Stomach smooth muscle (tissue), 2 donors: ENCODE measurements at regions not wholly inside any gene's neighbourhood (a gene's known extent, or its start where the extent isn't known, plus 50 kb on each side); places are given as distances from the start of the nearest gene placed in this dataset.
"Not testable (repeated sequence)": the region's sequence is repeated elsewhere in the genome, so short reads cannot be mapped to it uniquely, and the experiment has no call there.

Experiments used
- H3K27ac ChIP-seq: one replicate; pipeline ENCODE4 v1.7.0; 2013; ENCODE audit warnings: mild to moderate bottlenecking, low read length, inconsistent platforms
- H3K27me3 ChIP-seq, 2 donors: one replicate each; pipeline ENCODE4 v1.7.0; 2013; ENCODE audit warnings: low read length in 2 of 2; ENCODE audit not compliant: insufficient read depth in 2 of 2, control insufficient read depth in 1 of 2
- H3K36me3 ChIP-seq, 2 donors: one replicate each; pipeline ENCODE4 v1.7.0; 2013; ENCODE audit warnings: low read length in 2 of 2; ENCODE audit not compliant: control insufficient read depth in 2 of 2, insufficient read depth in 2 of 2
- H3K4me1 ChIP-seq: one replicate; pipeline ENCODE4 v1.7.0; 2013; ENCODE audit warnings: low read length; ENCODE audit not compliant: control insufficient read depth, insufficient read depth
- H3K4me3 ChIP-seq, 2 donors: one replicate each; pipeline ENCODE4 v1.7.0; 2013; ENCODE audit warnings: low read length in 2 of 2
- H3K9ac ChIP-seq, 2 donors: one replicate each; pipeline ENCODE4 v1.7.0; 2013; ENCODE audit warnings: low read length in 2 of 2, mild to moderate bottlenecking in 1 of 2
- H3K9me3 ChIP-seq, 2 donors: one replicate each; pipeline ENCODE4 v1.7.0; 2013; ENCODE audit warnings: low read length in 2 of 2; ENCODE audit not compliant: control insufficient read depth in 2 of 2
- donor health status: healthy.
- donor health status: Pancreatic carcinoma.

DNA sequence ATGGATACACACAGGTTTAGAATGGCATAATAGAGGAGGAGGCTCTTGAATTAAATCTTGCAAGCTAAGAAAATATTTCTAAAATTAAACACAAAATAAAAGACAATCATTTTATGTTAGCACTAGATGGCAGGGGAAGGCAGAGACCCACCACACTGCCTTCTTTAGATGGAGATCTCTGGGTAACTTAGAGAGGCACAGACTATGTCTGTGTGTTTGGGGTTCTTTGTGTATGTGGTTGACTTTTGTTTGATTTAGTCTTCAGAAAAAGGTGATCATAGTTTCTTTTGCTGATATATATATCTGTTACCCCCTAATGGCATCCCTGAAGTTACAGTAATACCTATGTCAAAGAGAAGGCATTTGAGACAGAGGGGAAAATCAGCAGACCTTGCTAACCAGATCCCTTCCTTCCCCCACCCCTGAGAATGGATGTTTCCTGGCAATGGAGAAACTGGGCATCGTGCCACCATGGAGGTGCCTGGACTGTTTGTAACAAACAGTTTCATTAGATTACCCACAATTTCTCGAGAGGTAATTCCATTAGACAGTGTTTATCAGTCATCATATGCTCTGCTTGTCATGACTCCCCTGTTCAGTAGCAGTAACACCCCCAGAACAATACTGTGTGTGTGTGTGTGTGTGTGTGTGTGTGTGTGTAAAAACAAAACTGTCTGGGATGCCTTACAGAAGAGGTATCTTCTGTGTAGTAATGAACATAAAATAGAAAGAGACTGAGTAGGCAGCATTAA, 228.3 kb upstream of the DEPDC1 start:
- H3K9me3 ChIP-seq = no peaks in the 10 kb centered on the region
- H3K9ac ChIP-seq = no peak overlapping the region
- no peaks in the 10 kb centered on the region for H3K36me3 ChIP-seq
- no peak overlapping the region for H3K27ac ChIP-seq
- H3K4me1 ChIP-seq = no peaks in the 10 kb centered on the region
- peak overlapping the region; percentile 7 to 16 for H3K4me3 ChIP-seq
- H3K27me3 ChIP-seq = no peaks in the 10 kb centered on the region

DNA sequence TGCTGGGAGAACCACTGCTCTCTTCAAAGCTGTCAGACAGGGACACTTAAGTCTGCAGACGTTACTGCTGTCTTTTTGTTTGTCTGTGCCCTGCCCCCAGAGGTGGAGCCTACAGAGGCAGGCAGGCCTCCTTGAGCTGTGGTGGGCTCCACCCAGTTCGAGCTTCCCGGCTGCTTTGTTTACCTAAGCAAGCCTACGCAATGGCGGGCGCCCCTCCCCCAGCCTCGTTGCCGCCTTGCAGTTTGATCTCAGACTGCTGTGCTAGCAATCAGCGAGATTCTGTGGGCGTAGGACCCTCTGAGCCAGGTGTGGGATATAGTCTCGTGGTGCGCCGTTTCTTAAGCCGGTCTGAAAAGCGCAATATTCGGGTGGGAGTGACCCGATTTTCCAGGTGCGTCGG, 242.6 kb upstream of the DEPDC1 start:
- H3K9ac ChIP-seq, H3K9me3 ChIP-seq, H3K4me1 ChIP-seq, H3K4me3 ChIP-seq, H3K36me3 ChIP-seq, H3K27ac ChIP-seq, H3K27me3 ChIP-seq: not testable (repeated sequence)

DNA sequence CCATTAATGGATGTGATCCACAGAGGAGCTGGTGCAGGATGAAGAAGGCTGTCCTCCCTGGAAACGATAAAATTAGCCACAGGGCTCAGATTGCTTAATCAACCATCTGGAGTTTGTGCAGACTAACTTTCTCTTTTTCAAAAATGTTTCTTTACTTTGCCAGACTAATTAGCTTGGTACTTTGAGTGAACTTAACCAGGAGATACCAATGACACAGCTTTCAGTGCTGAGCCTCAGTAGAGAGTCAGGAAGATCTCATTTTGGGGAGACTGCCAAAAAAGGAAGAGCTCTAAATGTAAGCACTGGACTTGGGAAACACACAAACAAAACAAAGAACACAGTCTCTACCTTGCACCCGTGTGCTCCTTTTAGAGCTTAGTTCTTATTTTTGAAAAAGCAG, 248.1 kb upstream of the DEPDC1 start:
- H3K4me1 ChIP-seq = peaks cover 12% of the 10 kb centered on the region
- no peak overlapping the region for H3K4me3 ChIP-seq
- H3K27me3 ChIP-seq = no peaks in the 10 kb centered on the region
- peak overlapping the region; percentile 41 for H3K27ac ChIP-seq
- no peak overlapping the region for H3K9ac ChIP-seq
- H3K36me3 ChIP-seq = no peaks in the 10 kb centered on the region
- H3K9me3 ChIP-seq = no peaks in the 10 kb centered on the region

DNA sequence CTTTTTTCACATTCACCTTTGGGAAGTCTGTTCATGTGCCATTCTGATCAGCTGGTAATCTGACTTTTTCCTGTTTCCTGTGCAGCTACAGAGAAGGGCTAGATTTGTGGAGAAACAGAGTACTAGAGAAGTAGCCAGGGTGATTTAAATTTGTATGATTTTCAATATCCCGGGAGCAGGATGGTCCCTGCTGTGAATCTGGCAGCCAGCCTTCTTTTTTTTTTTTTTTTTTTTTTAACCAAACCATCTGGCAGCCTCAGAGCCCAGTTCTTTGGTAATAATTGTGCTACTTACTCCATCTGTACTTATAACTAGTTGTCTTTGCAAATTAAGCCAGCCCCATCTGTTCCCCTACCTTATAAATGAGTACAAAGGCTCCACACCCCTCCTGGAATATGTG, 248.6 kb upstream of the DEPDC1 start:
- H3K27me3 ChIP-seq = no peaks in the 10 kb centered on the region
- no peak overlapping the region for H3K4me3 ChIP-seq
- H3K36me3 ChIP-seq = no peaks in the 10 kb centered on the region
- H3K9me3 ChIP-seq = no peaks in the 10 kb centered on the region
- no peak overlapping the region for H3K9ac ChIP-seq
- peaks cover 12% of the 10 kb centered on the region for H3K4me1 ChIP-seq
- peak overlapping the region; percentile 41 for H3K27ac ChIP-seq

DNA sequence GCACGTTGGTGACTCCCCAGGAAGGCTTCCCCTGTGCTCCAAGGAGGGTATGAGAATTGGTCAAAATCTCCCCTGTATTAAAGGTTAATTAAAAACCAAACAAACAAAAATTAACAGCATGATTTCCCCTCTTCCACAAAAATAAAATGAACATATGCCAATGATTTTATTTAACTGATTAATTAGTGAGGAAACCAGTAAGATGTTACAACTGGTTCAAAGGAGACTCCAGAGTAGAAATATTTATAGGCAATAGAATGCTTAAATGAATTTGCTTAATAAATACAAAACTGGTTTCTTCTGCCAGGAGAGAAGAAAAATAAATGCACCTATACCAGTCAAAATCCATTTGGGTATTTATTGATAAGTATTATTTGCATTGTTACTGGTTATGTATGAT, 249.5 kb upstream of the DEPDC1 start:
- no peak overlapping the region for H3K4me3 ChIP-seq
- H3K27me3 ChIP-seq = no peaks in the 10 kb centered on the region
- H3K27ac ChIP-seq = no peak overlapping the region
- H3K9ac ChIP-seq = no peak overlapping the region
- H3K4me1 ChIP-seq = peaks cover 12% of the 10 kb centered on the region
- H3K36me3 ChIP-seq = no peaks in the 10 kb centered on the region
- H3K9me3 ChIP-seq = no peaks in the 10 kb centered on the region

DNA sequence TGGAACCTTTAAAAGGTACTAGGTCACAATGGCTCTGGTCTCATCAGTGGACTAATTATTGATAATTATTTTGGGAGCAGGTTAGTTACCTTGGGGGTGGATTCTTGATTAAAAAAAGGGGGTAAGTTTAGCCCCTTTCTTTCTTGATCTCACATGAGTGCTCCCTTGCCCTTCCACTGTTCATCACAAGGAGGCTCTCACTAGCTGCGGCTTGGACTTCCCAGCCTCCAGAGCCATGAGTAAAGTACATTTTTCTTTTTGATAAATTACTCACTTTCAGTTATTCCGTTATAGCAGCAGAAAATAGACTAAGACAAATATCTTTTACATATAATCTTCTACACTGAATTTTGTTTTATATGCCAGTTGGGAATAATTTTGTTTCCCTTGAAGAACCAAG, 254.8 kb upstream of the DEPDC1 start:
- no peaks in the 10 kb centered on the region for H3K9me3 ChIP-seq
- no peak overlapping the region for H3K9ac ChIP-seq

DNA sequence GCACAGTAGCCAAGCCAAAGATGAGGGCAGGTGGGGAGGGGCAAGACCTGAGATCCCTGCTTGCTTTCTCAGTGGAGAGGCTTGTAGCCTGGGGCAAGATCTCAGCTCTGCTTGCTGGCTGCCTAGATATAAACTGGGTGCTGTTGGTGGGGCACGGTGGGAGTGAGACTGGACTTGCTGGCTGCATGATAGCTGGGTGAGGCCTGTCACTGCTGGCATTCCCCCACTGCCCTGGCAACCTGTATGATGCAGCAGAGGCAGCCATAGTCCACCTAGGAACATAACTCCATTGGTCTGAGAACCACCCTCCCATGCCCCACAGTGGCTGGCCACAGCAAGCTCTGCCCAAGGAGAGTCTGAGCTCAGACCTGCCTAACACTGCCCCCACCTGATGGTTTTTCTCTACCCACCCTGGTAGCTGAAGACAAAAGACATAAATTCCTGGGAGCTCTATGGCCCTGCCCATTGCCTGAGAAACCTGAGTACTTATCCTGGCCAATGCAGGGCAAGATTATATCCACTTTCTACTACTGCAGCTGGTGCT, 261.9 kb upstream of the DEPDC1 start:
- H3K27ac ChIP-seq = no peak overlapping the region
- no peak overlapping the region for H3K4me3 ChIP-seq
- H3K9ac ChIP-seq = no peak overlapping the region
- peaks cover 0 to 4% of the 10 kb centered on the region in 2 donors for H3K9me3 ChIP-seq
- H3K4me1 ChIP-seq = no peaks in the 10 kb centered on the region
- H3K36me3 ChIP-seq = no peaks in the 10 kb centered on the region
- H3K27me3 ChIP-seq = no peaks in the 10 kb centered on the region

More for the DNA sequence above, 254.8 kb upstream of the DEPDC1 start:
- no peaks in the 10 kb centered on the region for H3K4me1 ChIP-seq
- H3K36me3 ChIP-seq = no peaks in the 10 kb centered on the region
- H3K27me3 ChIP-seq = no peaks in the 10 kb centered on the region
- no peak overlapping the region for H3K4me3 ChIP-seq
- no peak overlapping the region for H3K27ac ChIP-seq

DNA sequence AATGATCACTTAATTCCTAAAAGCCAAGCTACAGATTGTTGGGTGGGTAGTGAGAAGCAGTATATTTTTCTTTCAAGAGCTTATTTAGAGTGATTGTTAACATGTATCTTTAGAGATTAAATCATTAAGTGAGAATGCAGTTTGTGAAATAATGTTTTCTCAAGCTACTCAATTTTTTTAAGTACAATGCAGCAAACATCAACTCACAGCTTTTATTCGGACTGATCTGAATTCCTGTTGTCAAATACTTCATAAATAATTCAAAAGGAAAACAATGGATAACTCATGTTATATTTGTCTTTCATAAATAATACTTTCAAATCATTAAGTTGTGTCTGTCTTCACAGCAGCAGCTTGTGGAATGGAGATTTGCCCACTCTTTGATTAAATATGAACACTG, 271.1 kb upstream of the DEPDC1 start:
- no peak overlapping the region for H3K9ac ChIP-seq
- peaks cover 3 to 5% of the 10 kb centered on the region in 2 donors for H3K9me3 ChIP-seq
- H3K27me3 ChIP-seq = no peaks in the 10 kb centered on the region
- H3K36me3 ChIP-seq = no peaks in the 10 kb centered on the region
- no peaks in the 10 kb centered on the region for H3K4me1 ChIP-seq
- H3K4me3 ChIP-seq = no peak overlapping the region
- no peak overlapping the region for H3K27ac ChIP-seq

DNA sequence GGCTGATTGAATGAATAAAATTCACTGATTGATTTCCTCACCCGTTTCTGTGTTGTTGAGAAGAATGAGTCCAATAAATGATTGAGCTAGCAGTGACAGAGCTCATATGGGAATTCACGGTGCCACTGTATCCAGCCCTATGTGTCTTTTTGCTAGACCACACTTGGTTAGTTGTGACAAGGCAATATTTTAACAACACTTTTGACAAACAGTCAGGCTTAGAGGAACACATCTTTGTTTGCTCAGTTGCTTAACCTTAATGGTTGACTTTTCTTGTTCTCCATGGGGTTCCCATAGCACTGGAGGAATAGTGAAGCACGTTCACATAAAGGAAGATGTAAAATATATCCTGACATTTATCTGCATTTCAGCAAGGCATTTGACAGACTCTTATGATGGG, 273.9 kb upstream of the DEPDC1 start:
- H3K4me3 ChIP-seq = no peak overlapping the region
- no peaks in the 10 kb centered on the region for H3K4me1 ChIP-seq
- H3K9me3 ChIP-seq = peaks cover under 1 to 5% of the 10 kb centered on the region in 2 donors
- H3K9ac ChIP-seq = no peak overlapping the region
- H3K27me3 ChIP-seq = no peaks in the 10 kb centered on the region
- no peaks in the 10 kb centered on the region for H3K36me3 ChIP-seq
- H3K27ac ChIP-seq = no peak overlapping the region

DNA sequence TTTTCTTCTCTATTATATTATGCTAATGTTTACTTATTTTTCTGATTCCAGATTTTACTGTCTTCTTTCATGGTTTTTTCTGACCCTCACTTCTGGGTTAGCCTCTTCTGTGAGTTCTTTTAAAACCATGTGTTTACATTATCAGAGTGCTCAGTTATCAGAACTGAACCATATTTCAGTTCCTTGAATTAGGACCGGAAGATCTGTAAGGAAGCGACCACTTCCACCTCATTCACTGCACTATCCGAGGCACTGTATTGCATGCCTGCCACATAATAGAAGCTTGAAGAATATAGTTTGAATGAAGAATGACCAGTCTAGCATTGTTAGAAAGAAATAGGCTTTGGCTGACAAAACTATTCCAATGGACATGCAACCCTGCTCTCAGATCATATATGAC, 281.0 kb upstream of the DEPDC1 start:
- H3K4me1 ChIP-seq = no peaks in the 10 kb centered on the region
- H3K9ac ChIP-seq = no peak overlapping the region
- no peaks in the 10 kb centered on the region for H3K36me3 ChIP-seq
- no peak overlapping the region for H3K27ac ChIP-seq
- H3K4me3 ChIP-seq = no peak overlapping the region
- peaks cover 0 to 4% of the 10 kb centered on the region in 2 donors for H3K9me3 ChIP-seq
- no peaks in the 10 kb centered on the region for H3K27me3 ChIP-seq

DNA sequence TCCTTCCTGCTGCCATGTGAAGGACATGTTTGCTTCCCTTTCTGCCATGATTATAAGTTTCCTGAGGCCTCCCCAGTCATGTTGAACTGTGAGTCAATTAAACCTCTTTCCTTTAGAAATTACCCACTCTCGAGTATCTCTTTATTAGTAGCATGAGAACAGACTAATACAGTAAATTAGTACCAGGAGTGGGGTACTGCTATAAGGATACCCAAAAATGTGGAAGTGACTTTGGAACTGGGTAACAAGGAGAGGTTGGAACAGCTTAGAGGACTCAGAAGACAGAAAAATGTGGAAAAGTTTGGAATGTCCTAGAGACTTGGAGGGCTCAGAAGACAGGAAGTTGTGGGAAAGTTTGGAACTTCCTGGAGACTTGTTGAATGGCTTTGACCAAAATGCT, 283.0 kb upstream of the DEPDC1 start:
- not testable (repeated sequence) for H3K27ac ChIP-seq, H3K4me3 ChIP-seq, H3K9me3 ChIP-seq, H3K27me3 ChIP-seq, H3K4me1 ChIP-seq, H3K36me3 ChIP-seq, H3K9ac ChIP-seq
